GM23248 (cell line): ENCODE measurements at regions not wholly inside any gene's neighbourhood (a gene's known extent, or its start where the extent isn't known, plus 50 kb on each side); places are given as distances from the start of the nearest gene placed in this dataset.

ENCODE experiments used
- DNase-seq: peaks from one replicate; pipeline ENCODE4 v3.0.0-alpha.2; 2015
- H2AFZ ChIP-seq: fragments of 200-600 bp; sonication (generic); 2 replicates; pipeline ENCODE4 v1.6.1; 2016; ENCODE audit warnings: antibody characterized with exemption
- H3F3A ChIP-seq: fragments of 200-600 bp; sonication (generic); 2 replicates; pipeline ENCODE4 v1.6.1; 2016; ENCODE audit warnings: mild to moderate bottlenecking, antibody characterized with exemption, mixed run types; ENCODE audit not compliant: insufficient read depth
- H3K27ac ChIP-seq: fragments of 200-600 bp; sonication (generic); 2 replicates; pipeline ENCODE4 v1.5.1; 2016; ENCODE audit warnings: mild to moderate bottlenecking
- H3K27me3 ChIP-seq: fragments of 200-600 bp; sonication (generic); replicated peaks from 2 replicates; pipeline ENCODE4 v1.6.1; 2016; ENCODE audit warnings: mild to moderate bottlenecking; ENCODE audit not compliant: insufficient read depth
- H3K36me3 ChIP-seq: fragments of 200-600 bp; sonication (generic); 2 replicates; pipeline ENCODE4 v1.6.1; 2016; ENCODE audit warnings: low read depth, mild to moderate bottlenecking
- H3K4me1 ChIP-seq: fragments of 200-600 bp; sonication (generic); 2 replicates; pipeline ENCODE4 v1.6.1; 2016; ENCODE audit warnings: mild to moderate bottlenecking; ENCODE audit not compliant: insufficient read depth
- H3K4me2 ChIP-seq: fragments of 200-600 bp; sonication (generic); one replicate; pipeline ENCODE4 v1.6.1; 2016; ENCODE audit warnings: mild to moderate bottlenecking; ENCODE audit not compliant: unreplicated experiment
- H3K4me3 ChIP-seq: fragments of 200-600 bp; sonication (generic); 2 replicates; pipeline ENCODE4 v1.5.1; 2016; ENCODE audit warnings: mild to moderate bottlenecking
- H3K79me2 ChIP-seq: fragments of 200-600 bp; sonication (generic); 2 replicates; pipeline ENCODE4 v1.6.1; 2016; ENCODE audit warnings: mild to moderate bottlenecking; ENCODE audit not compliant: insufficient read depth
- H3K9ac ChIP-seq: fragments of 200-600 bp; sonication (generic); 2 replicates; pipeline ENCODE4 v1.6.1; 2016; ENCODE audit warnings: mild to moderate bottlenecking
- H3K9me2 ChIP-seq: fragments of 200-600 bp; sonication (generic); 2 replicates; pipeline ENCODE4 v1.6.1; 2016; ENCODE audit warnings: mixed run types, mild to moderate bottlenecking, moderate library complexity; ENCODE audit not compliant: insufficient read depth
- H3K9me3 ChIP-seq: fragments of 200-600 bp; sonication (generic); one replicate; pipeline ENCODE4 v1.6.1; 2017; ENCODE audit warnings: low read depth
- H4K20me1 ChIP-seq: fragments of 200-600 bp; sonication (generic); 2 replicates; pipeline ENCODE4 v1.6.0; 2016; ENCODE audit not compliant: insufficient read depth
- EZH2 ChIP-seq: fragments of 200-600 bp; sonication (generic); IDR thresholded peaks from 2 replicates; pipeline ENCODE4 v1.6.1; 2018; ENCODE audit warnings: antibody characterized with exemption, mild to moderate bottlenecking; ENCODE audit not compliant: insufficient read depth, poor library complexity, severe bottlenecking
- EZH2phosphoT487 ChIP-seq: fragments of 200-600 bp; sonication (generic); IDR thresholded peaks from 2 replicates; pipeline ENCODE4 v1.6.1; 2018; ENCODE audit warnings: antibody characterized with exemption, moderate library complexity, mild to moderate bottlenecking, low read depth; ENCODE audit not compliant: insufficient read depth
- WGBS, 2 experiments: methylation state at CpG; one replicate each; pipeline ENCODE4 v1.1.6; 2015 to 2017; ENCODE audit warnings: low lambda C conversion rate in 2 of 2, low coverage in 1 of 2; ENCODE audit errors: missing lambda C conversion rate in 2 of 2; 5-methylcytosine and 5-hydroxymethylcytosine counted together
- in situ Hi-C: fragments of 300-500 bp; cut with MboI; formaldehyde crosslinking; loops from 2 replicates; pipeline ENCODE4 v1.15.0; 2020

GRCh38 chr12:84740602-84741001, 172.0 kb downstream of the SLC6A15 start:
- Histone ChIP-seq H3F3A (peaks cover 25% of the 10 kb centered on the region), H3K27ac (no peak overlapping the region), H3K9ac (no peak overlapping the region), H3K36me3 (no peaks in the 10 kb centered on the region), H3K9me3 (no peaks in the 10 kb centered on the region), H2AFZ (peak overlapping the region; percentile 63; the same call in 1 of the 2 replicates), H3K27me3 (no peaks in the 10 kb centered on the region), H3K4me2 (no peak overlapping the region), H3K79me2 (no peaks in the 10 kb centered on the region), H3K4me1 (peaks cover 26% of the 10 kb centered on the region), H4K20me1 (no peaks in the 10 kb centered on the region), H3K4me3 (no peak overlapping the region), H3K9me2 (no peaks in the 10 kb centered on the region)
- TF ChIP-seq EZH2 (no peak), EZH2phosphoT487 (no peak)
- in situ Hi-C loops, result no loop called here
- DNase-seq, result no peak
- WGBS, 2 experiments, result 28 to 32% methylated on average over 3 of the region's 3 CpGs

- Histone ChIP-seq H3K36me3 (no peaks in the 10 kb centered on the region), H3K9me3 (no peaks in the 10 kb centered on the region), H3K9ac (no peak overlapping the region), H3K4me3 (no peak overlapping the region), H3K27ac (peak overlapping the region; percentile 49), H2AFZ (peak overlapping the region; percentile 68), H3K4me2 (peak overlapping the region; percentile 37), H3F3A (peaks cover 25% of the 10 kb centered on the region), H3K4me1 (peaks cover 26% of the 10 kb centered on the region), H4K20me1 (no peaks in the 10 kb centered on the region), H3K9me2 (no peaks in the 10 kb centered on the region), H3K27me3 (no peaks in the 10 kb centered on the region), H3K79me2 (no peaks in the 10 kb centered on the region)
- WGBS, 2 experiments, result 43 to 51% methylated on average over 2 of the region's 2 CpGs
- in situ Hi-C loops, result no loop called here
- TF ChIP-seq EZH2phosphoT487 (no peak), EZH2 (no peak)
- DNase-seq, result peak; percentile 77
These were observed 174.1 kb downstream of the SLC6A15 start for GRCh38 chr12:84738481-84738972.

GRCh38 chr12:84732828-84733340, 179.7 kb downstream of the SLC6A15 start:
- H3K27ac ChIP-seq, result no peak overlapping the region
- no peak overlapping the region for H2AFZ ChIP-seq
- no peaks in the 10 kb centered on the region; the same call in 1 of the 2 replicates for H3K9me2 ChIP-seq
- no peak for DNase-seq
- no peaks in the 10 kb centered on the region for H4K20me1 ChIP-seq
- no peak overlapping the region for H3K4me2 ChIP-seq
- H3K36me3 ChIP-seq, result no peaks in the 10 kb centered on the region
- TF ChIP-seq EZH2, result no peak
- no peak for TF ChIP-seq EZH2phosphoT487
- in situ Hi-C loops, result no loop called here
- no peaks in the 10 kb centered on the region for H3K79me2 ChIP-seq
- H3F3A ChIP-seq, result no peaks in the 10 kb centered on the region
- H3K9ac ChIP-seq, result no peak overlapping the region
- H3K9me3 ChIP-seq, result no peaks in the 10 kb centered on the region
- WGBS, 2 experiments, result 85 to 90% methylated on average over 2 of the region's 2 CpGs
- no peaks in the 10 kb centered on the region for H3K4me1 ChIP-seq
- H3K4me3 ChIP-seq, result no peak overlapping the region
- H3K27me3 ChIP-seq, result no peaks in the 10 kb centered on the region

GRCh38 chr12:84730561-84731162, 181.9 kb downstream of the SLC6A15 start:
- no peak overlapping the region for H3K4me3 ChIP-seq
- no peak overlapping the region for H3K27ac ChIP-seq
- no peaks in the 10 kb centered on the region for H3F3A ChIP-seq
- DNase-seq, result no peak
- H3K4me1 ChIP-seq, result no peaks in the 10 kb centered on the region
- 66% methylated on average over 3 of the region's 3 CpGs for WGBS, 2 experiments
- H3K9me3 ChIP-seq, result no peaks in the 10 kb centered on the region
- H3K9ac ChIP-seq, result no peak overlapping the region
- TF ChIP-seq EZH2, result no peak
- TF ChIP-seq EZH2phosphoT487, result no peak
- no peak overlapping the region for H3K4me2 ChIP-seq
- H3K27me3 ChIP-seq, result no peaks in the 10 kb centered on the region
- H3K36me3 ChIP-seq, result no peaks in the 10 kb centered on the region
- H2AFZ ChIP-seq, result no peak overlapping the region
- no peaks in the 10 kb centered on the region for H3K79me2 ChIP-seq
- in situ Hi-C loops, result no loop called here
- H3K9me2 ChIP-seq, result no peaks in the 10 kb centered on the region; the same call in 1 of the 2 replicates
- H4K20me1 ChIP-seq, result no peaks in the 10 kb centered on the region
